DMS153 treated with DMSO at 0.1 percent for 48 hours (cell line): ENCODE measurements at regions not wholly inside any gene's neighbourhood (a gene's known extent, or its start where the extent isn't known, plus 50 kb on each side); places are given as distances from the start of the nearest gene placed in this dataset.

ENCODE experiments used
- DNase-seq: peaks from one replicate; lab custom pipeline; 2025; ENCODE audit not compliant: unreplicated experiment; lab: John Stamatoyannopoulos, UW

DNA sequence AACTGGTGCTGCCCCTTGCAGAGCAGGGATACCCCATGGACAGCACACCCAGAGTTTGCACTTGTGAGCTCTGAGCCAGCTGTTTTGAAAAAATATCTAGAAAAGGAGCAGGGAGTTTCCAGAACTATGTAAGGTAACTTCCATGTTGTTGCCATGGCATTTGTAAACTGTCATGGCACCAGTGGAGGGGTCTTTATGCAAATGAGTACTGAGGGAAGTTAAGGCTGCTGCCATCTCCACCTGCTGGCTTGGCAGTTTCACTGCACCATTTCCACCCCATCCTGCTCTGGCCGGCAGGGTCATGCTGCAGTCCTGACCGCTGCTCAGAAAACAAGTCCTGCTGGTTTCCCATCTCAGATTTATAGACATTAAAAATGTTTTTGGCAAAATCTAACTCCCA is 52.3 kb upstream of the SNTG2 start:
- no peak for DNase-seq

DNA sequence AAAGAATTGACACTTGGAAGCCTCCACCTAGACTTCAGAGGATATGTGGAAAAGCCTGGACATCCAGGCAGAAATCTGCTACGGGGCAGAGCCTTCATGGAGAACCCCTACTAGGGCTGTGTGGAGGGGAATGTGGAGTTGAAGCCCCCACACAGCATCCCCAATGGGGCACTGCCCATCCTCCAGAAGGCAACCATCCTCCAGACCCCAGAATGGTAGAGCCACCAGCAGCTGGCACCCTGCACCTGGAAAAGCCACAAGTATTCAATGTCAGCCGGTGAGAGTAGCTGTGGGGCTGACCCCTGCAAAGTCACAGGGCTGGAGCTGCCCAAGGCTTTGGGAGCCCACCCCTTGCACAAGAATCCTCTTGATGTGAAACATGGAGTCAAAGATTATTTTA is 53.6 kb upstream of the SNTG2 start:
- no peak for DNase-seq

DNA sequence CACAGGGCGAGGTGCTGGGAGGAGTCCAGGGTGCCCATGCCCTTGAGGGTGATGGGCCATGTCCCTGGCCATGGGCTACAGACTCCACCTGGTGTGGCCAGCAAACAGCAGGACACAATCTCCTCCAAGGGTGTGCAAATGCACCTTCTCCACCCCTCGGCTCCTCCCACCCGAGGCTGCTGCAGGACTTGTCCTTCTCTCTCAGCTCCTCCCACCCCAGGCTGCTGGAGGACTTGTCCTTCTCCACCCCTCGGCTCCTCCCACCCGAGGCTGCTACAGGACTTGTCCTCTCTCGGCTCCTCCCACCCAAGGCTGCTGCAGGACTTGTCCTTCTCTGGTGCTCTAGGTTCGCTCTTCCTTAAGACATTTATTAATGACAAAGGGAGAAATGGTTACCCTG is 57.3 kb upstream of the SNTG2 start:
- no peak for DNase-seq

DNA sequence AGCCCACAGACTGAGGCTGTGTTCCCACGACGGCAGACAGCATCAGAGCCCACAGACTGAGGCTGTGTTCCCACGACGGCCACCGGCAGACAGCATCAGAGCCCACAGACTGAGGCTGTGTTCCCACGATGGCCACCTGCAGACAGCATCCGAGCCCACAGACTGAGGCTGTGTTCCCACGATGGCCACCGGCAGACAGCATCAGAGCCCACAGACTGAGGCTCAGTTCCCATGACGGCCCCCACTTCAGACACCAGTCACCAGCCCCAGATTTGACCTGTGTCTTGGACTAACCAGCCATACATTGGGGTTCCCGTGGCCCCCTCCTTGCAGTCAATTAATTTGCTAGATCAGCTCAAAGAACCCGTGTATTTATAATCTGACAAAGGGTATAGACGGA is 57.8 kb upstream of the SNTG2 start:
- no peak for DNase-seq

DNA sequence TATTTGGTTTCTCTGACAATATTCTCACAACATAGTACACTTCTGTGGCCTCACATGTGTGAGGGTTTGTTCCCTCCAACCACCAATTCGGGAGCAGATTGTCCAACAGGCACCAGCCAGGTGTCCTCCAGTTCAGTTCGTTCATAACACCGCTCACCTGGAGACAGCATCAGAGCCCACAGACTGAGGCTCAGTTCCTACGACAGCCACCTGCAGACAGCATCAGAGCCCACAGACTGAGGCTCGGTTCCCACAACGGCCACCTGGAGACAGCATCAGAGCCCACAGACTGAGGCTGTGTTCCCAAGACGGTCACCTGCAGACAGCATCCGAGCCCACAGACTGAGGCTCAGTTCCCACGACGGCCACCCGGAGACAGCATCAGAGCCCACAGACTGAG is 58.2 kb upstream of the SNTG2 start:
- DNase-seq, result no peak

DNA sequence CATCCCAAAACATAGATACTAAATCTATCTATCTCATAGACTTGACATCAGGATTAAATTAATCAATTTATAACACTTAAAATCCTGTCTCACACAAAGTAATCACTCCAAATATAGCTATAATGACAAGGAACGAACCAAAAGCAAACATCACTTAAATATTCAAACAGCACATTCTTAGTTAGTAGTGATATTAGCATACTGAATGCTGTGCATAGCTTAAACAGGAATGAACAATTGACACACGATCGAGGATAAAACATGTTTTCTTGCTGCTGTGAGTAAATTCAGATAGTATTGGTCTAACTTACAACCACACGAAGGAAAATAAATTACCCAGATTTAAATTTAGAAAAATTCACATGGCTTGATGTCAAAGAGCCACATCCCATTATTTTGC is 58.9 kb upstream of the SNTG2 start:
- DNase-seq, result no peak

DNA sequence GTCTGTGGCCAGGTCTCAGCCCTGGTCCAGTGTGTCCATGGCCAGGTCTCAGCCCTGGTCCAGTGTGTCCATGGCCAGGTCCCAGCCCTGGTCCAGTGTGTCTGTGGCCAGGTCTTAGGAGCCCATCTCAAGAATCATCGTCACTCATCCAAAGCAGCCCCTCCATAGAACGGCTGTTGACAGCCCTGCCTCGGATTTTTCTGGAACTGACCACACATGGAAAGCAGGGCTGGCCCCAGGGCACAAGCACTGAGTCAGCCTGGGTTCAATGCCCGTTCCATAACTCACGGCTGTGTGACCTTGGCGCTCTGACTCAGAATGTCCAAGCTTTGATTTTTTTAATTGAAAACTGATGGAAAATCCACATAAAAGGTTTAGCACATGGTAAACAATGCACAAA is 59.9 kb upstream of the SNTG2 start:
- no peak for DNase-seq

DNA sequence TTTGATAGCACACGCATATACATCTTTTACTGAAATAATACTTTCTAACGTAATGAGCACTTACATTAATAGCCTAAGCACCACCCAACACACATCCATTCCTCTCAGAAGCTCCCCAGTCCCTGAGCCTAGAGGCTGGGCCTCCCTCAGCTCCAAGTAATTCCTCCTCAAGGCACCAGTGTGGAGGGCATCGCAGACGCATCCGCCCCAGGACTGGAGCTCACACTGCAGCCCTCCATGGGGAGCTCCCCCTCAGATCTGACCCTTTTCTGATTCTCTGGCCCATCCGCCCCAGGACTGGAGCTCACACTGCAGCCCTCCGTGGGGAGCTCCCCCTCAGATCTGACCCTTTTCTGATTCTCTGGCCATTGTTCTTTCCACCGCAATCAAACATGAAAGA is 60.4 kb upstream of the SNTG2 start:
- DNase-seq, result no peak

DNA sequence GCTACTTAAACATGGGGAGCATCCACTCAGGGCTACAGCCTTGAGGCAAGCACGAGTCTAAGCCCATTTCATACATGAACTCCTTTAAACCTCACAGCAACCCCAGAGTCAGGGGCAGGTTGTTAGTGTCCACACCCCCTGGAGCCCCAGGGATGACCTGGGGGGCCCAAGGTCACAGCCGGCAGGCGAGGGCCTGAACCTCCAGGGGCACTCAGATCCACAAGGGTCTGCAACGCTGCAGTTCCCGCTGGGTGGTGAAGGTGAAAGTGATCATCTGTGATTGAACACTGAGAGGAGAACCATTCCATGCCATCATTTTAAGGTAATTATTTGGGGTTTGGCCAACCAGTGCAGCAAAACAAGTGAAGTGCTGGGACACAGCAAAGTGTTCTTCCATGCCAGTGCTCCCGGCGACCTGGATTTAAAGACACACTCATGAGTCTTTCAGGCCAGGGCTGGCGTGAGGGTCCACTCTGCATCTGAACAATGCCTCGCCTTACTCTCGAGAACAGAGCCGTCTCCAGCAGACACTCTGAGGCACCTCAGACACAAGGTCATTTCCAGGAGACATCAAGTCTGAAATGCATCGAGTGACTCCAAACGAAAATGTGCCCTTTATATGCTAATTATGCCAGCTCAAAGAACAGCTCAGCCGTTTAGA is 61.6 kb upstream of the SNTG2 start:
- no peak for DNase-seq

DNA sequence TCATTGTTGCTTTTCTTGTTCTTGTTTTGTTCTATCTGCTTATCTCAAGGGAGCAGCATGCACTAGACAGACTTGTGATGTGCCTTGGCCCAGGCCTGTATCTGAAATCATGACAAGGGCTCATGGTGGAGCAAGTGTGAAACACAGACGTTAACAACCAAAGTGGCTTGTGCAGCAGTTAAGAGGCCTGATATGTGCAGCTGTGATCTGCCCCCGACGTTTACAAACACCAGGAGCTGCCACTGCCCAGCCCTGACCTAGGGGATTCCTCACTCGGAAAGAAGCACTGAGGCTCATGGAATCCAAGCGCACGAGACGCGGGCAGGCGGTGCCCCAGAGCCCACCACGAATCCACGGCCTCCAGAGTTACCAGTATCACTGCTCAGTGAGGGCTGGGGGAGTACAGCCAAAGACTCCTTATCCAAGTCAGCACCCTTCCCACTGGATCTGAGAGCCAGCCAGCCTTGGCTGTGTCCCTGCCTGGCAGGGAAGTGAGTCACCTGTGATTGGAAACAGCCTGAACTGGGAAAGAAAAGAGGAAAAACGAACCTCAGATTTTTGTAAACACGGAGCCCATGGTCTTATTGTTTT is 62.3 kb upstream of the SNTG2 start:
- no peak for DNase-seq

DNA sequence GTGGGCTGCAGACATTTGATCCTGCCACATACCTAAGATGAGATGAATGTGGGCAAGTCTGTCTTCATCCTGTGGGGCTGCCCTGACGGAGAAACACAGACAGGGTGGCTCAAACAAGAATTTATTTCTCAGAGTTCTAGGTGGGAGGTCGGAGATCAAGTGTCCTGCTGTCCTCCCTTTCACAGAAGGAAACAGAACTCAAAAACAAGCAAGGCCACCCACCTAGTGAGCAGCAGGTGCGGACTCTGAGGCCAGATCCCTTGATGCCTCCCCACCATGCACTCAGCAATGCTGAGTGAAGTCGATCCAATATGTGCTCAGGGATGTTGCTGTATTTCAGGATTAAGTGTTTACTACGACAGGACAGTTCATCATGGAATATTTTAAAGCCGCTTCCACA is 63.0 kb upstream of the SNTG2 start:
- DNase-seq, result no peak

DNA sequence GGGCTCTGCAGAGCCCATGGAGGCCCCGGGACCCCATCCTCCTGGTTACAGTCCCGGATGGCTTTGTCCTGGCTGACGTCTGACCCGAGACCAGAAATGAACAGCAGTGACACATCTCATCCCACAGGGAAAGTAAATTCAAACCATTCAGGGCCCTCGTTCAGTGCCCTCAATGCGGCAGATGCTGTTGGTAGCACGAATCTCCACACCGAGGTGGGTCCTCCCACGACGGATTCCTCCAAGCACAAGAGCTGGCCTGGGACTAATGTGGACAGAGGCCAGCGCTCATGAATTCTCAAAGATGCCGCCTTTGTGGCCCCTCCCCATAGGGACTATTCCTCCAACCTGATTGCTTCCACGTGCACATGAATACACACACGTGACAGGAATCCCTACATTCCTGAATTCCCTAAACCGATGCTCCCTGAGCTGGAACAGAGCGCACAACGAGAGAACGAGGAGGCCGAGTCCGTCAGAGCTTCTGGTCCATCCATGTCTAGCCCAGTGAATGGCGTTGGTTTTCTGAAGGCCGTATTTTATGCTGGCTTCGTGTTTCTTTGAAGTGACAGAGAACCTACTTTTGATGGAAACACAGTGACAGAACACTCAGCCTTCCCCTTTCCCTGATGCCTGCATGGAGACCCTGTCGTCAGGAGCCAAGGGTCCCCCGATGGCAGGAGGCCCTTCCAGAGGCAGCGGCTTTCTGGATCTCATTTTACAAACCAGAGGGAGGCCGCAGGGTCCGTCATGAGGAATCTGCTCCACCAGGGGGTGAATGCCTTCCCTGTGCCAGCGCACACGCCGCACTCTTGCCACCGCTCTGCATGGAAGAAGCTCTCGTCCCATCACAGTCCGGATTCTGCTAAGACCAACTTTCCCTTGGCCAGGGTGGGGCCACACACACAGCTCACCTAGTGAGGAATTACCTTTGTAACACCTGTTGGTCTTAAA is 64.3 kb upstream of the SNTG2 start:
- no peak for DNase-seq

DNA sequence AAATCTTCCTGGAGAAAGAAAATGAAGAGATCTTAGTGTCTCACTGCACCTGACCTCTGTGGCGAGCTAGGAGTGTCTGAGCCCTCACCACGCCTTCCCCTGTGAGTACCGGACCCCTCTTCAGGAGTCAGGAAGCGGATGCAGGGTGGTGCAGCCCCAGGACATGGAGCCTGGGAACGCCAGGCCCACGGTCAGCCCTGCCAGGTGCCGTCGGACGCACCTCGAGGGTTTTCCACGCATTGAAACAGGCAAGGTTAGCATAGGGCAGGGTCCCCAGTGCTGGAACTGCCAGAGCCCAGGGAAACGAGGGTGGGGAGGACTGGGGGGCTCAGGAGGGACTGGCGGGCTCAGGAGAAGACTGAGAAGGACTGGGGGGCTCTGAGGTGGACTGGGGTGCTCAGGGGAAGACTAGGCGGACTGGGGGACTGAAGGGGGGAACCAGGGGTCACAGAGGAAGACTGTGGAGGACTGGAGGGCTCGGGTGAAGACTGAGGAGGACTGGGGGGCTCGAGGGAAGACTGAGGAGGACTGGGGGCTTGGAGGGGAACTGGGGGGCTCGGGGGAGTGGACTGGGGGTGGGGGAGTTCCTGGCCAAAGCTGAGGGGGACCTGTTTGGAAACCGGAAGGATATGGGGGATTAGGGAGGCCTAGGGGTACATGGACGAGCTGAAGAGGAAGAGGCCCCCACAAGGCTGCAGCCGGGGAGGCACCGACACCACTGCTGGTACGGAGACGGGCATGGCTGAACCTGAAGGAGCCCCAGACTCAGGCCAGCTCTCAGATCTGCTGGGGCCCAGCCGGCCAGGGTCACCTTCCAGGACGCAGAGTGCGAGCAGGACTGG is 65.2 kb upstream of the SNTG2 start:
- DNase-seq, result no peak

DNA sequence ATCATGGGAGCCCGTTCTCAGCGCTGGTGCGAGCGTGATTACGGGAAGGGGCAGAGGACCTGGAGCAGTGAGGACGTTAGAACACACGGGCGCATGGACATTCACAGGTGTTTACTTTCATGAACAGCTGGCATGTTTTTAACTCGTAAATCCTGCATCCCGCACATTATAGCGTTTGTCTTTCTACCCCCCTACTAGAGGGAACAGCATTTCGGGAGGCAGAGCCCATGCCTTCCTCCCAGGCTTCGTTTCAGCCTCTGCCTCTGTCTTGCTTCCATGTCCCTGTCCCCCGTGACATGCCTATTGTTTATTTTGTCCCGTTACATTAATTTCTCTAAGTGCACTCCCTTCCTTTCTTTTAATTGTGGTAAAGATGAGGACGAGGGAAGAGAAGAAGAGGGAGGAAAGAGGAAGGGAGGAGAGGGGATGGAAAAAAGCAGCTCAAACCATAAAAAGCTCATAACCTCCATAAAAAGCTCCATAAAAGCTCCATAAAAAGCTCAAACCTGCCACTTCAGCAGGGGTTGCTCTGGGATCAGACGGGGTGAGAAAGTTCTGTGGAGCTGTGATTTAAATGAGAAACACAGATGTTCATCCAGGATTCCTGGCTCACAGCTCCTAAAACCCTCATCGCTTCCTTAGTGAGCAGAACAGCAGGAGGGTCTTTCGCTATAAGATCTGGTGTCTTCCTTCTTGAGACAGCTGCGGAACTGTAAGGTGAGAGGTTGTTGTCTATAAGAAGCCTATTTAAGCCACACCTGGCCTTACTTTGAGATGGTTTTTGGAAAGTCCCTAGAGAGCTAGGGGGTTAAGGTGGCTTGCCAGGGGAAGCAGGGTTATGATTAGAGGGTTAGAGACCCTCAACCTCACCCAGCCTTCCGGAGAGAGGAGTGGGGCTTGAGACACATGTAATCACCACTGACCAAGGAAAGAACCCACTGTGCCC is 66.6 kb upstream of the SNTG2 start:
- DNase-seq, result no peak

DNA sequence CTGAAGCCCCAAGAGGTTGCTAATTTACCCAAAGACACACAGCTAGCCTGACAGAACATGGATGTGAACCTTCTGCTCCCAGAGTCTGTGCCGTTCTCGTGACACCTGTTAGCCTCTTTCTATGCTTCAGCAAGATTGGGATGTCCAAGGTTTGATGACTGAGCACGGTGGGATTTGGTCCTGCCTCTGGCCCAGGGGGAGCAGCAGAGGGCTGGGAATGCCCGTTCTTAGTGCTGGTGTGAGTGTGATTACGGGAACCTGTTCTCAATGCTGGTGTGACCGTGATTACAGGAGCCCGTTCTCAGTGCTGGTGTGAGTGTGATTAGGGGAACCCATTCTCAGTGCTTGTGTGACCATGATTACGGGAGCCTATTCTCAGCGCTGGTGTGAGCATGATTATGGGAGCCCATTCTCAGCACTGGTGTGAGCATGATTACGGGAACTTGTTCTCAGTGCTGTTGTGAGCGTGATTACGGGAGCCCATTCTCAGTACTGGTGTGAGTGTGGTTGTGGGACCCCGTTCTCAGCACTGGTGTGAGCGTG is 67.3 kb upstream of the SNTG2 start:
- no peak for DNase-seq

DNA sequence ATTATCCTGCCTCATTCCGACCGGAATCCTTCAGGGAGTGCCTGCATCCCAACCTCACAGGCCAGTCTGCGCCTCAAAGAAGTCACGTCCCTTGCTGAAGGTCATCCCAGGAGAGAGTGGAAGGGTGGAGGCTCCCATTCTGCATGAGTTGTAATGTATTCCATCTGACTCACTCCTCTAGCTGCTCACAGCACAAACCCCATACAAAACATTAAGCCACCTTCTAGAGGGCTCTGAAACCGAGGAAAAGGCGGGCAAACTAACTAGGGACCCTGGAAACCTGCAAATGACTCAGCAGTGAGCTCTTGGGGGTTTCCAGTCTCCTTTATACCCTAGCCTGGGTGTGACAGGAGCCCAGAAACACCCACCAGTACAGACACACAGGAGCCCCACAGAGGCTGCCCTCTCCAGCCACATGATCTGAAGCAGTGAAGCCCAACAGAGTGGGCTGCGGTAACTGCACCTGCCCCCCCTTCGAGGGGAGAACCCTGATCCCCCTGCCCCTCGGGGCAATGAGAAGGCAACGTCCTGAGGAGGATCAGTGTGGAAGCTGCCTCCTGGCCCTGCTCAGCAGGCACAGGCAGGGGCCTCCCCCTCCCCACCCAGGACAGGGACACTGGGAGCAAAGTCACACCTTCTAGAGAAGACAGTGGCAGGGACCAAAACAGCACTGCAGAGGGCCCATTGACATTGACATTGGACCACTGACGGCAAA is 69.3 kb upstream of the SNTG2 start:
- no peak for DNase-seq

DNA sequence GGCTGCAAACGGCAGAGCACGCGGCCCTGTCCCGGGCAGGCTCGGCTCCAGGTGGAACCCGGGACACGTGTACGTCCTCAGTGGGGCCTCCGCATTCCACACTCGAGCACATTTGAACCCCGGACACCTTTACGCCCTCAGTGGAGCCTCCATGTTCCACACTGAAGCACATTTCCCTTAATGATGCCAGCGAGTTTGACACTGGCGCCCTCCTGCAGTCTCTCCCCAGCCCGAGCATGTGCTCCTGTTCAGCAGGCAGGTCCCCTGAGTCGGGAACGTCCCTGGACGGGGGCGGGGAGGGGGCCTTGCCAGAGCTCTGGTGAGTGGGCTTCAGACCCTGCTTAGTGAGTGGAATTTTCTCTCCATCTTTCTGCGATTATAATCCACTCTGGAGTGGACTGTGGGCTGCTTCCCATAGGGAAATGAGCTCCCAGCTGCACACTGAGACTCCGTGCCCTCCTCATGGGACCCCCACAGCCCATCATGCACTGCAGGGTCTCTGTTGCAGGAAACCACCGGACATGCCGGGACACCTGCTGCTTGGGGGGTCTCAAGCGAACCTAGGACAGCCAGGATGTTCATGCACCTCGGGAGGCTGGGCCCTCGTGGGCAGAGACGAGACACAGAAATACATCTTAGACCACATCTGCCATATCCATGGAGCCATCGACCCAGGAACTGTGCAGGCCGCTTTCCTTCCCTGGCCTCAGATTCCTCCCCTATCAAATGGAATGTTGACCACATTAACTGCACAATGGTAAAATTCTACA is 70.3 kb upstream of the SNTG2 start:
- no peak for DNase-seq

DNA sequence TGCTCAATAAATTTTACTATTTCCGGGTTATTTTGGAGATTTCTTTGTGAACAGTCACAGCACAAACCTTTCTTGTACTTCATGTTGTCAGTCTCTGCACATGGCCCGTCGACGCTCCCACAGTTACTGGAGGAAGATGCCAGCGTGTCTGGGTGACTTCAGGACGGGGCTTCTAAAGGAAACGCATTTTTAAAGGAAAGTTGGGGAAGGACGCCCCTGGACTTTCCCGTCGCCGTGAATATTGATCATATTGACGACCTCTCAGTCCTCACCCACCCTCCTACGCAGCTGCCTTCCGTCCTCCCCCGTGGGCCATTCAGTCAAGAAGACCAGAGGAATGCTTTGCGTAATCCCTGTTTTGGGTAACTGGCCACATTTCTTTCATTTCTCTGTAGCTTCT is 71.1 kb upstream of the SNTG2 start:
- no peak for DNase-seq
